CD14-positive monocyte (primary cell): ENCODE measurements at regions not wholly inside any gene's neighbourhood (a gene's known extent, or its start where the extent isn't known, plus 50 kb on each side); places are given as distances from the start of the nearest gene placed in this dataset.

ENCODE experiments used
- DNase-seq, 3 donors: peaks; one replicate each; pipeline ENCODE4 v3.0.0-alpha.2; 2011 to 2022
- H2AFZ ChIP-seq: 2 replicates; pipeline ENCODE4 v1.6.0; 2012; ENCODE audit warnings: mild to moderate bottlenecking, low read depth, low read length, inconsistent platforms; ENCODE audit not compliant: insufficient read depth, poor library complexity, severe bottlenecking
- H3K27ac ChIP-seq, 2 donors: 1 replicate in 1 of 2; 2 replicates in 1 of 2; pipeline ENCODE4 v1.5.1; 2012 to 2013; ENCODE audit warnings: low read length in 2 of 2, control low read depth in 1 of 2, inconsistent platforms in 1 of 2, low read depth in 1 of 2, mild to moderate bottlenecking in 1 of 2
- H3K27me3 ChIP-seq, 2 donors: one replicate each; pipeline versions ENCODE4 v1.6.0 to v1.6.1; 2011 to 2013; ENCODE audit warnings: low read length in 2 of 2; ENCODE audit not compliant: control insufficient read depth in 2 of 2, insufficient read depth in 2 of 2
- H3K36me3 ChIP-seq, 2 donors: replicated peaks in 1 of 2; 1 replicate in 1 of 2; 2 replicates in 1 of 2; pipeline versions ENCODE4 v1.5.1 to v1.6.1; 2012 to 2013; ENCODE audit warnings: low read length in 2 of 2, control low read depth in 1 of 2, inconsistent platforms in 1 of 2, mild to moderate bottlenecking in 1 of 2; ENCODE audit not compliant: insufficient read depth in 2 of 2, control insufficient read depth in 1 of 2
- H3K4me1 ChIP-seq, 2 donors: 1 replicate in 1 of 2; 2 replicates in 1 of 2; pipeline versions ENCODE4 v1.5.1 to v1.6.1; 2012 to 2013; ENCODE audit warnings: low read length in 2 of 2, control low read depth in 1 of 2, inconsistent platforms in 1 of 2, mild to moderate bottlenecking in 1 of 2, moderate library complexity in 1 of 2; ENCODE audit not compliant: insufficient read depth in 2 of 2, control insufficient read depth in 1 of 2
- H3K4me2 ChIP-seq: replicated peaks from 2 replicates; pipeline ENCODE3; 2012; ENCODE audit warnings: low read length, moderate library complexity, mild to moderate bottlenecking; ENCODE audit not compliant: poor library complexity, severe bottlenecking; ENCODE audit errors: extremely low read depth
- H3K4me3 ChIP-seq, 3 experiments: fragments of 200-600 bp in 1 of 3; sonication (generic) in 1 of 3; replicated peaks in 1 of 3; 1 replicate in 2 of 3; 2 replicates in 1 of 3; pipeline ENCODE4 v1.5.1; 2011 to 2013; ENCODE audit warnings: low read length in 3 of 3, mild to moderate bottlenecking in 3 of 3, control low read depth in 2 of 3, low read depth in 2 of 3, inconsistent platforms in 1 of 3, moderate library complexity in 1 of 3
- H3K79me2 ChIP-seq: 2 replicates; pipeline ENCODE4 v1.6.0; 2012; ENCODE audit warnings: mild to moderate bottlenecking, control low read depth, inconsistent platforms, low read length, moderate library complexity; ENCODE audit not compliant: insufficient read depth
- H3K9ac ChIP-seq: 2 replicates; pipeline ENCODE4 v1.6.0; 2017; ENCODE audit warnings: low read length, mild to moderate bottlenecking; ENCODE audit not compliant: insufficient read depth, poor library complexity, severe bottlenecking
- H3K9me3 ChIP-seq, 2 donors: replicated peaks in 1 of 2; 1 replicate in 1 of 2; 2 replicates in 1 of 2; pipeline versions ENCODE4 v1.5.1 to v1.6.1; 2012 to 2013; ENCODE audit warnings: low read length in 2 of 2, control low read depth in 1 of 2; ENCODE audit not compliant: control insufficient read depth in 1 of 2, insufficient read depth in 1 of 2
- H4K20me1 ChIP-seq: 2 replicates; pipeline ENCODE4 v1.6.0; 2012; ENCODE audit warnings: mild to moderate bottlenecking, low read length, control low read depth, moderate library complexity; ENCODE audit not compliant: insufficient read depth
- H3K27ac Mint-ChIP-seq, 7 donors: one replicate each; pipeline ENCODE4 v1.8.0; 2020; ENCODE audit warnings: mild to moderate bottlenecking in 7 of 7, mixed read lengths in 7 of 7, moderate library complexity in 6 of 7, inconsistent platforms in 2 of 7
- H3K27me3 Mint-ChIP-seq, 3 donors: one replicate each; pipeline ENCODE4 v1.8.0; 2021 to 2022; ENCODE audit warnings: low read depth in 3 of 3, mild to moderate bottlenecking in 3 of 3, mixed read lengths in 3 of 3, moderate library complexity in 3 of 3, inconsistent platforms in 1 of 3
- H3K36me3 Mint-ChIP-seq, 2 donors: one replicate each; pipeline ENCODE4 v1.8.0; 2020; ENCODE audit warnings: mixed read lengths in 2 of 2, inconsistent platforms in 1 of 2, mild to moderate bottlenecking in 1 of 2
- H3K4me1 Mint-ChIP-seq: one replicate; pipeline ENCODE4 v1.8.0; 2020; ENCODE audit warnings: mild to moderate bottlenecking, mixed read lengths
- H3K4me3 Mint-ChIP-seq, 2 donors: one replicate each; pipeline ENCODE4 v1.8.0; 2020; ENCODE audit warnings: mild to moderate bottlenecking in 2 of 2, mixed read lengths in 2 of 2, moderate library complexity in 1 of 2
- H3K9me3 Mint-ChIP-seq, 7 donors: one replicate each; pipeline ENCODE4 v1.8.0; 2020 to 2022; ENCODE audit warnings: mixed read lengths in 7 of 7, mild to moderate bottlenecking in 6 of 7, moderate library complexity in 6 of 7, inconsistent platforms in 2 of 7
- WGBS: methylation state at CpG from one replicate; pipeline ENCODE4 v1.1.5; 2013; ENCODE audit warnings: missing lambda C conversion rate; ENCODE audit not compliant: insufficient coverage; 5-methylcytosine and 5-hydroxymethylcytosine counted together
- intact Hi-C, 2 donors: fragments of 100-400 bp; cut with micrococcal nuclease; formaldehyde crosslinking; loops; one replicate each; pipeline versions ENCODE4 v1.15.0 to v1.15.1; 2023
- TF ChIP-seq, protein P1 (sequence below): fragments of 200-600 bp; IDR thresholded peaks from one replicate; pipeline ENCODE4 v1.8.0; 2022; ENCODE audit warnings: antibody characterized with exemption, mild to moderate bottlenecking

DNA sequence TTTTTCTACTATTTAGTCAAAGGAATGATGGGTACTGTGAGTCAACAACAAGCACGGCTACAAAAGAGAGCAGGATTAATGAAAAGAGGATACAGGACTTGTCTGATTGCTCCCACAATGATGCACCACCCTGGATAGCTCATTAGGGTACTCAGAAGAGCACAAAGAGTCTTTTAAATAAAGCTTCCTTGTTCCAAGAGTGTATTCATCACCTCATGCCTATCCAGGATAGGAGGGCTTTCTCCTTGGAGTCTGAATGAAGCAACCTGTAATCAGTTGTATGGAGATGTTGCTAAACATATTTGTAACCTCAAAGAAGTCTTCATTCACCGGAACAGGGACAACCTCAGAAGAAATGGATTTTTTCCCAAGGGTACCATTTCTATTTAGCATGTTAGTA is 219.5 kb upstream of the TMEM161B start:
- DNase-seq, result no peak
- H3K27me3 ChIP-seq, result no peaks in the 10 kb centered on the region
- no peak overlapping the region for H3K4me3 Mint-ChIP-seq
- intact Hi-C loops, result no loop called here
- no peaks in the 10 kb centered on the region for H3K4me1 Mint-ChIP-seq
- no peak overlapping the region for H3K27ac Mint-ChIP-seq
- peaks cover 0 to 2% (median 0%) of the 10 kb centered on the region in 7 donors for H3K9me3 Mint-ChIP-seq
- no peak overlapping the region for H2AFZ ChIP-seq
- no peaks in the 10 kb centered on the region for H3K27me3 Mint-ChIP-seq
- WGBS, result no CpG with 5 or more reads among the region's 2 CpGs
- no peaks in the 10 kb centered on the region for H3K9me3 ChIP-seq
- H3K36me3 Mint-ChIP-seq, result no peaks in the 10 kb centered on the region
- no peaks in the 10 kb centered on the region for H3K4me1 ChIP-seq
- TF ChIP-seq, protein P1, sequence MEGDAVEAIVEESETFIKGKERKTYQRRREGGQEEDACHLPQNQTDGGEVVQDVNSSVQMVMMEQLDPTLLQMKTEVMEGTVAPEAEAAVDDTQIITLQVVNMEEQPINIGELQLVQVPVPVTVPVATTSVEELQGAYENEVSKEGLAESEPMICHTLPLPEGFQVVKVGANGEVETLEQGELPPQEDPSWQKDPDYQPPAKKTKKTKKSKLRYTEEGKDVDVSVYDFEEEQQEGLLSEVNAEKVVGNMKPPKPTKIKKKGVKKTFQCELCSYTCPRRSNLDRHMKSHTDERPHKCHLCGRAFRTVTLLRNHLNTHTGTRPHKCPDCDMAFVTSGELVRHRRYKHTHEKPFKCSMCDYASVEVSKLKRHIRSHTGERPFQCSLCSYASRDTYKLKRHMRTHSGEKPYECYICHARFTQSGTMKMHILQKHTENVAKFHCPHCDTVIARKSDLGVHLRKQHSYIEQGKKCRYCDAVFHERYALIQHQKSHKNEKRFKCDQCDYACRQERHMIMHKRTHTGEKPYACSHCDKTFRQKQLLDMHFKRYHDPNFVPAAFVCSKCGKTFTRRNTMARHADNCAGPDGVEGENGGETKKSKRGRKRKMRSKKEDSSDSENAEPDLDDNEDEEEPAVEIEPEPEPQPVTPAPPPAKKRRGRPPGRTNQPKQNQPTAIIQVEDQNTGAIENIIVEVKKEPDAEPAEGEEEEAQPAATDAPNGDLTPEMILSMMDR, result no peak
- H3K36me3 ChIP-seq, result no peaks in the 10 kb centered on the region
- H4K20me1 ChIP-seq, result no peaks in the 10 kb centered on the region
- no peak overlapping the region for H3K9ac ChIP-seq
- H3K27ac ChIP-seq, result no peak overlapping the region
- H3K4me3 ChIP-seq, result no peak overlapping the region
- no peaks in the 10 kb centered on the region for H3K79me2 ChIP-seq
- H3K4me2 ChIP-seq, result no peak overlapping the region

DNA sequence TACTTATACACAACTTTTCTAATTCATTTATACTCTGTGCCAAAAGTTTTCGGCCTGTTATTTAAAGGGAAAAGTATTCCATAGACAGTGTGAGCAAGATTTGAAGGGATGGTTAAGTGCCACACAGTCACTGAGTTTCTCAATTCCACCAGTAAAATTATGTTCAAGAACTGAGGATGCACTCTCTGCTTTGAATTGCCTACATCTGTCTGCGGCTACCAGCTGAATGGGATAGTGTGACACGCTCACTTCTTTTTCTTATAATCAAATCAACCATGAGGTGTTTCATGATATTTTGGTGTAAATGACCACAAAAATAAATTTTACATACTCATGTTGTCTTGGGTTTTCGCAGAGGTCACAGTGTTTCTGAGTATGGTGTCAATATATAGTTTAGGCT is 218.4 kb upstream of the TMEM161B start:
- no peak for DNase-seq
- Mint-ChIP-seq H3K27ac (no peak overlapping the region), H3K4me3 (no peak overlapping the region), H3K4me1 (no peaks in the 10 kb centered on the region), H3K36me3 (no peaks in the 10 kb centered on the region), H3K27me3 (no peaks in the 10 kb centered on the region), H3K9me3 (peaks cover 0 to 2% (median 0%) of the 10 kb centered on the region in 7 donors)
- no peak overlapping the region for H3K27ac ChIP-seq
- no peak overlapping the region for H3K9ac ChIP-seq
- H3K4me3 ChIP-seq, result no peak overlapping the region
- no peaks in the 10 kb centered on the region for H3K79me2 ChIP-seq
- no peaks in the 10 kb centered on the region for H3K9me3 ChIP-seq
- no CpG with 5 or more reads among the region's 4 CpGs for WGBS
- H2AFZ ChIP-seq, result no peak overlapping the region
- no peaks in the 10 kb centered on the region for H3K36me3 ChIP-seq
- intact Hi-C loops, result no loop called here
- no peaks in the 10 kb centered on the region for H3K4me1 ChIP-seq
- no peaks in the 10 kb centered on the region for H4K20me1 ChIP-seq
- H3K27me3 ChIP-seq, result no peaks in the 10 kb centered on the region
- H3K4me2 ChIP-seq, result no peak overlapping the region
- TF ChIP-seq, protein P1, result no peak
